MM.1S (cell line): ENCODE measurements at regions not wholly inside any gene's neighbourhood (a gene's known extent, or its start where the extent isn't known, plus 50 kb on each side); places are given as distances from the start of the nearest gene placed in this dataset.
"Not testable (repeated sequence)": the region's sequence is repeated elsewhere in the genome, so short reads cannot be mapped to it uniquely, and the experiment has no call there.

ENCODE experiments used
- DNase-seq: peaks from one replicate; pipeline ENCODE4 v3.0.0-alpha.2; 2015
- H2AFZ ChIP-seq: fragments of 300-600 bp; sonication (generic); 2 replicates; pipeline ENCODE4 v1.6.0; 2016; ENCODE audit warnings: antibody characterized with exemption, low read length
- H3F3A ChIP-seq: fragments of 300-600 bp; sonication (generic); 2 replicates; pipeline ENCODE4 v1.6.1; 2016; ENCODE audit warnings: mild to moderate bottlenecking, antibody characterized with exemption, low read length, moderate library complexity, mixed read lengths; ENCODE audit not compliant: insufficient read depth
- H3K27ac ChIP-seq: fragments of 300-600 bp; sonication (generic); 2 replicates; pipeline ENCODE4 v1.5.1; 2016; ENCODE audit warnings: mild to moderate bottlenecking, low read length
- H3K27me3 ChIP-seq: fragments of 300-600 bp; sonication (generic); replicated peaks from 2 replicates; pipeline ENCODE4 v1.6.0; 2016; ENCODE audit warnings: low read length; ENCODE audit not compliant: insufficient read depth
- H3K36me3 ChIP-seq: fragments of 300-600 bp; sonication (generic); replicated peaks from 2 replicates; pipeline ENCODE4 v1.6.1; 2016; ENCODE audit warnings: mild to moderate bottlenecking, low read length, mixed read lengths; ENCODE audit not compliant: insufficient read depth
- H3K4me1 ChIP-seq: fragments of 300-600 bp; sonication (generic); 2 replicates; pipeline ENCODE4 v1.6.1; 2016; ENCODE audit warnings: low read length, mixed read lengths
- H3K4me2 ChIP-seq: fragments of 300-600 bp; sonication (generic); 2 replicates; pipeline ENCODE4 v1.6.0; 2016; ENCODE audit warnings: low read depth, low read length
- H3K4me3 ChIP-seq: fragments of 300-600 bp; sonication (generic); 2 replicates; pipeline ENCODE4 v1.5.1; 2016; ENCODE audit warnings: low read length, mixed read lengths
- H3K79me2 ChIP-seq: fragments of 300-600 bp; sonication (generic); 2 replicates; pipeline ENCODE4 v1.6.1; 2016; ENCODE audit warnings: mixed run types, low read length, mixed read lengths
- H3K9ac ChIP-seq: fragments of 300-600 bp; sonication (generic); 2 replicates; pipeline ENCODE4 v1.6.1; 2016; ENCODE audit warnings: low read length, mixed read lengths
- H3K9me2 ChIP-seq: fragments of 300-600 bp; sonication (generic); replicated peaks from 2 replicates; pipeline ENCODE4 v1.6.1; 2016; ENCODE audit warnings: mild to moderate bottlenecking, low read length, mixed read lengths; ENCODE audit not compliant: insufficient read depth
- H3K9me3 ChIP-seq: fragments of 300-600 bp; sonication (generic); replicated peaks from 2 replicates; pipeline ENCODE4 v1.6.1; 2016; ENCODE audit warnings: mild to moderate bottlenecking, low read length, mixed read lengths; ENCODE audit not compliant: insufficient read depth
- H4K20me1 ChIP-seq: fragments of 300-600 bp; sonication (generic); 2 replicates; pipeline ENCODE4 v1.6.1; 2016; ENCODE audit warnings: mild to moderate bottlenecking, low read length, moderate library complexity, mixed read lengths; ENCODE audit not compliant: insufficient read depth
- CTCF ChIP-seq: fragments of 300-600 bp; sonication (generic); IDR thresholded peaks from 2 replicates; pipeline ENCODE4 v1.5.1; 2016; ENCODE audit warnings: antibody characterized with exemption, low read length, mixed read lengths
- EZH2 ChIP-seq: fragments of 300-600 bp; sonication (generic); optimal IDR thresholded peaks from 2 replicates; pipeline ENCODE3; 2017; ENCODE audit warnings: low read depth, mild to moderate bottlenecking, antibody characterized with exemption, low read length, mixed read lengths
- EZH2phosphoT487 ChIP-seq: fragments of 300-600 bp; sonication (generic); IDR thresholded peaks from 2 replicates; pipeline ENCODE4 v1.6.1; 2018; ENCODE audit warnings: antibody characterized with exemption, low read length

GRCh38 chr10:109732254-109732965 lies 190.9 kb downstream of the XPNPEP1 start:
- DNase-seq: no peak
- Histone ChIP-seq H3K27me3 (no peaks in the 10 kb centered on the region), H3K9ac (no peak overlapping the region), H3K9me3 (no peaks in the 10 kb centered on the region), H3K9me2 (no peaks in the 10 kb centered on the region), H3K4me2 (no peak overlapping the region), H4K20me1 (no peaks in the 10 kb centered on the region), H3K4me3 (no peak overlapping the region), H2AFZ (no peak overlapping the region), H3K27ac (no peak overlapping the region), H3K79me2 (no peaks in the 10 kb centered on the region), H3F3A (no peaks in the 10 kb centered on the region), H3K36me3 (no peaks in the 10 kb centered on the region), H3K4me1 (no peaks in the 10 kb centered on the region)
- TF ChIP-seq EZH2 (no peak), CTCF (no peak), EZH2phosphoT487 (no peak)

GRCh38 chr10:109729895-109730294 lies 193.4 kb downstream of the XPNPEP1 start:
- not testable (repeated sequence) for H3K9me3 ChIP-seq, H3K27ac ChIP-seq, H3K4me3 ChIP-seq, H2AFZ ChIP-seq, H3K4me2 ChIP-seq, H3K79me2 ChIP-seq, H3K4me1 ChIP-seq, H3K27me3 ChIP-seq, H3K9me2 ChIP-seq, H3F3A ChIP-seq, DNase-seq, H4K20me1 ChIP-seq, H3K9ac ChIP-seq, H3K36me3 ChIP-seq

- Histone ChIP-seq H3K36me3 (no peaks in the 10 kb centered on the region), H3K79me2 (no peaks in the 10 kb centered on the region), H3K9ac (no peak overlapping the region), H3F3A (no peaks in the 10 kb centered on the region), H3K4me3 (no peak overlapping the region), H3K27ac (no peak overlapping the region), H3K27me3 (no peaks in the 10 kb centered on the region), H2AFZ (no peak overlapping the region), H3K9me2 (no peaks in the 10 kb centered on the region), H3K4me1 (no peaks in the 10 kb centered on the region), H4K20me1 (no peaks in the 10 kb centered on the region), H3K9me3 (no peaks in the 10 kb centered on the region), H3K4me2 (no peak overlapping the region)
- no peak for TF ChIP-seq EZH2phosphoT487
- no peak for TF ChIP-seq EZH2
- TF ChIP-seq CTCF: no peak
- no peak for DNase-seq
Observed at GRCh38 chr10:109727436-109727835, 195.9 kb downstream of the XPNPEP1 start.

GRCh38 chr10:109726473-109726872 lies 196.8 kb downstream of the XPNPEP1 start:
- no peaks in the 10 kb centered on the region for H3K36me3 ChIP-seq
- no peaks in the 10 kb centered on the region for H3K79me2 ChIP-seq
- H3K4me1 ChIP-seq: no peaks in the 10 kb centered on the region
- TF ChIP-seq EZH2phosphoT487: no peak
- TF ChIP-seq EZH2: no peak
- TF ChIP-seq CTCF: no peak
- H3F3A ChIP-seq: no peaks in the 10 kb centered on the region
- no peaks in the 10 kb centered on the region for H4K20me1 ChIP-seq
- no peaks in the 10 kb centered on the region for H3K27me3 ChIP-seq
- no peak overlapping the region for H3K4me3 ChIP-seq
- H3K4me2 ChIP-seq: no peak overlapping the region
- no peak overlapping the region for H2AFZ ChIP-seq
- no peak for DNase-seq
- H3K27ac ChIP-seq: no peak overlapping the region
- no peak overlapping the region for H3K9ac ChIP-seq
- no peaks in the 10 kb centered on the region for H3K9me3 ChIP-seq
- no peaks in the 10 kb centered on the region for H3K9me2 ChIP-seq
